DOHH2 (cell line): ENCODE measurements at regions not wholly inside any gene's neighbourhood (a gene's known extent, or its start where the extent isn't known, plus 50 kb on each side); places are given as distances from the start of the nearest gene placed in this dataset.

ENCODE experiments used
- CTCF ChIP-seq: fragments of 200-600 bp; sonication (generic); IDR thresholded peaks from one replicate; pipeline ENCODE4 v1.5.1; 2014; ENCODE audit warnings: antibody characterized with exemption, mild to moderate bottlenecking, low read depth, low read length; ENCODE audit not compliant: poor library complexity, severe bottlenecking
- EZH2phosphoT487 ChIP-seq: fragments of 200-600 bp; sonication (generic); IDR thresholded peaks from 2 replicates; pipeline ENCODE4 v1.6.1; 2017; ENCODE audit warnings: borderline replicate concordance, mild to moderate bottlenecking, antibody characterized with exemption, low read length, moderate library complexity, mixed read lengths

- no peak for TF ChIP-seq CTCF
- TF ChIP-seq EZH2phosphoT487: no peak
Observed at GRCh38 chr10:123266971-123267370, 112.8 kb downstream of the BUB3 start.
